Right atrium auricular region (tissue), 2 donors: ENCODE measurements at regions not wholly inside any gene's neighbourhood (a gene's known extent, or its start where the extent isn't known, plus 50 kb on each side); places are given as distances from the start of the nearest gene placed in this dataset.

Source experiments
- DNase-seq: peaks from one replicate; pipeline ENCODE4 v3.0.0-alpha.2; 2019; ENCODE audit warnings: low spot score
- H3K27ac ChIP-seq, 2 donors: fragments of 200-600 bp; sonication (generic); 1 replicate in 1 of 2; 2 replicates in 1 of 2; pipeline ENCODE4 v1.5.1; 2016 to 2019
- H3K27me3 ChIP-seq, 2 donors: fragments of 200-600 bp; sonication (generic); one replicate each; pipeline versions ENCODE4 v1.5.1 to v1.6.0; 2017 to 2019
- H3K36me3 ChIP-seq: fragments of 200-600 bp; sonication (generic); one replicate; pipeline ENCODE4 v1.5.1; 2016
- H3K4me1 ChIP-seq, 2 donors: fragments of 200-600 bp; sonication (generic); one replicate each; pipeline versions ENCODE4 v1.5.1 to v1.6.0; 2017 to 2019
- H3K4me3 ChIP-seq, 2 donors: fragments of 200-600 bp; sonication (generic); 1 replicate in 1 of 2; 2 replicates in 1 of 2; pipeline ENCODE4 v1.5.1; 2017 to 2019; ENCODE audit warnings: mild to moderate bottlenecking in 1 of 2, moderate library complexity in 1 of 2
- H3K9me3 ChIP-seq, 2 donors: fragments of 200-600 bp; sonication (generic); one replicate each; pipeline ENCODE4 v1.5.1; 2019
- TF ChIP-seq, protein P1 (sequence below), 2 donors: fragments of 200-600 bp; sonication (generic); IDR thresholded peaks; one replicate each; pipeline ENCODE4 v1.5.1; 2019; ENCODE audit warnings: antibody characterized with exemption in 2 of 2

DNA sequence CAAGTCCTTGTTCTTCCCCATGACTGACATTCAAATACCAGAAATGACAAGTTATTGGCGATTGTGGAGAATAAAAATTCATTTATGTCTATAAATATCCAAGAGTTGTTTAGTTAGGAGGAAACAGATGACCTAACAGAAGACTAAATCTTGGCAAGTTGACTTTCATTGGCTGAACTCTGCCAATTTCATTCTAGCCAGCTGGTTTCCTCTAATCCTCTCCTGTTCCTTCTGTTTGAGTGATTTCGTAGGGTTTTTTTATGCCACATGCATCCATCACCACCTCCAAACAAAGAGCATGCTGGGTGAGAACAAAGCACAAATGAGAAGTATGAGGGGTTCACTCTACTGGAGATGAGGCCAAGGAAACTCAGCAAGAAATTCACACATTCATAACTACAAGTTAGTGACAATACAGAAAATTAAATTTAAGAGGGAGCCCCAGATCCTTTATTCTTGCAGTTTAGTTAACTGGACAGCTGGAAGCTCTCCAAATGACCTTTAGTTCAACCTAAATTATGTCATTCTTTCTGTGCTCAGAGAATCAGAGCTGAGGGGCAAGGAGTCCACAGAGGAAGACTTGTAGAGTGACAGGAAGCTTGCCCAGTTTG lies 932.0 kb downstream of the TLE4 start:
- Histone ChIP-seq H3K4me1 (no peaks in the 10 kb centered on the region), H3K27ac (no peak overlapping the region), H3K4me3 (no peak overlapping the region), H3K36me3 (no peaks in the 10 kb centered on the region), H3K27me3 (no peaks in the 10 kb centered on the region), H3K9me3 (no peaks in the 10 kb centered on the region)
- TF ChIP-seq, protein P1, sequence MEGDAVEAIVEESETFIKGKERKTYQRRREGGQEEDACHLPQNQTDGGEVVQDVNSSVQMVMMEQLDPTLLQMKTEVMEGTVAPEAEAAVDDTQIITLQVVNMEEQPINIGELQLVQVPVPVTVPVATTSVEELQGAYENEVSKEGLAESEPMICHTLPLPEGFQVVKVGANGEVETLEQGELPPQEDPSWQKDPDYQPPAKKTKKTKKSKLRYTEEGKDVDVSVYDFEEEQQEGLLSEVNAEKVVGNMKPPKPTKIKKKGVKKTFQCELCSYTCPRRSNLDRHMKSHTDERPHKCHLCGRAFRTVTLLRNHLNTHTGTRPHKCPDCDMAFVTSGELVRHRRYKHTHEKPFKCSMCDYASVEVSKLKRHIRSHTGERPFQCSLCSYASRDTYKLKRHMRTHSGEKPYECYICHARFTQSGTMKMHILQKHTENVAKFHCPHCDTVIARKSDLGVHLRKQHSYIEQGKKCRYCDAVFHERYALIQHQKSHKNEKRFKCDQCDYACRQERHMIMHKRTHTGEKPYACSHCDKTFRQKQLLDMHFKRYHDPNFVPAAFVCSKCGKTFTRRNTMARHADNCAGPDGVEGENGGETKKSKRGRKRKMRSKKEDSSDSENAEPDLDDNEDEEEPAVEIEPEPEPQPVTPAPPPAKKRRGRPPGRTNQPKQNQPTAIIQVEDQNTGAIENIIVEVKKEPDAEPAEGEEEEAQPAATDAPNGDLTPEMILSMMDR (IDR thresholded peaks at IDR 0.05) = no peak
- DNase-seq = no peak

DNA sequence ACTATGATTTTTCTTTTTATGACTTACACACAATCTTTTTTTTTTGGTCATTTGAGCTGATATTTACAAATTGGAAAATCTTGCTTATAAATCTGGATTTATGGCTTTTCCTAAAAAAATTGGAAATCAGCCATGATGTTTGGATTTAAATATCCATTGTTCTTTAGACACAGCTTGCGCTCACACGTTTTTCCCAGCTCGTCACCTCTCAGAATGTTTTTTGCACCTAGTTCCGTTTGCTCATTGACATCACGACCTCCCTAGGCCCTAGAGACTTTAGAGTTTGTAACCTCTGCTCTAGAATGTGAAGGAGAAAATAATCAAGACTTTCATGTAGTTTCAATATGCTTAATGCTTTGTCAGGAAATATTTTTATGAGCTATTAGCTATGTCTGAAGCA lies 930.5 kb downstream of the TLE4 start:
- Histone ChIP-seq H3K9me3 (no peaks in the 10 kb centered on the region), H3K4me1 (no peaks in the 10 kb centered on the region), H3K4me3 (no peak overlapping the region), H3K36me3 (no peaks in the 10 kb centered on the region), H3K27ac (no peak overlapping the region), H3K27me3 (no peaks in the 10 kb centered on the region)
- TF ChIP-seq, protein P1 (IDR thresholded peaks at IDR 0.05) = no peak
- DNase-seq = no peak

DNA sequence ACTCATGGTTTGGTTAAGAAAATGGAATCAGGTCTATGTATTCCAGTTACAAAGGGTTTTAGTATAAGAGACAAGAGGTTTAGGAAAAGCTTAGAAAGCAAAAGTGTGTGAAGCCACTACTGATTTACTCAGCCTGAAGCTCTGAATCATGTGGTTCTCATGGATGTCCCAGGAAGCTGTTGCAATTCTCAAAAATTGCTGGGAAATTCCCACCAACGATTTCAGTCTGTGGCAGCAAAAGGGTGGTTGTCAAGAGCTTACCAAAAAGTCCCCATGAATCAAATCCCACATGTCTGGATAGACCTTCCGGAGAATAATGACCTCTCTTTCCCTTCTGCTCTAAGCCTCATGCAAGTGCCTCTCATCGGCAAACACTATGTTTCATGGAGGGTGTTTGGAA lies 929.9 kb downstream of the TLE4 start:
- H3K27me3 ChIP-seq = no peaks in the 10 kb centered on the region
- no peaks in the 10 kb centered on the region for H3K36me3 ChIP-seq
- no peaks in the 10 kb centered on the region for H3K4me1 ChIP-seq
- TF ChIP-seq, protein P1 (IDR thresholded peaks at IDR 0.05) = no peak
- DNase-seq = no peak
- no peak overlapping the region for H3K4me3 ChIP-seq
- H3K9me3 ChIP-seq = no peaks in the 10 kb centered on the region
- no peak overlapping the region for H3K27ac ChIP-seq

- no peak for DNase-seq
- Histone ChIP-seq H3K4me1 (no peaks in the 10 kb centered on the region), H3K4me3 (no peak overlapping the region), H3K36me3 (no peaks in the 10 kb centered on the region), H3K27ac (no peak overlapping the region), H3K9me3 (peaks cover 0 to 2% of the 10 kb centered on the region in 2 donors), H3K27me3 (no peaks in the 10 kb centered on the region)
- TF ChIP-seq, protein P1 (IDR thresholded peaks at IDR 0.05) = no peak
Observed at GRCh38 chr9:80500300-80500699, 928.5 kb downstream of the TLE4 start.

DNA sequence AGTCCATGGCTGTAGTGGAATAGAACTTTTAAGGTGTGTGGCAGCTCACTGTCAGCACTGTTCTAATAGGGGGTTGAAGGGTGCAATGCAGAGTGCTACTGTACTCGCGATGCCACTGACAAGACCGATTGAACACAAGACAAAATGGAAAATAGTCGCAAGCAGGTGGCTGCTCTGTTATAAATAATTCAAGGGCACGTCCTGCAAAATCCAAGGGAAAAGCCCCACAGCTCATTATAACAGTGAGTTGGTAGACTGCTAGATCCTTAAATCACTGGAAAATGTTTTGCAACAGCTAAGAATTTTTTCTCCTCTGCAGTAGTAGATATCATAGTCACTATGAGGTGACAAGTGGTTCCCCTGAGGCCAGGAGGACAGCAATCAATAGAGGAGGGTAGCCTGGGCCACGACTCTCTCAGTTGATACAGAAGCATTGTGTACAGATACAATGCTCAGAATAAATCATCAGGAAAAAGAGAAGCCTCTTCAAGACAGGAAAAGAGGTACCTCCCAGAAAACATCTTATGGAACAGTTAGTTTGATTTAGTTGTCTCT lies 926.3 kb downstream of the TLE4 start:
- Histone ChIP-seq H3K9me3 (peaks cover 0 to 5% of the 10 kb centered on the region in 2 donors), H3K27me3 (no peaks in the 10 kb centered on the region), H3K36me3 (no peaks in the 10 kb centered on the region), H3K4me1 (no peaks in the 10 kb centered on the region), H3K4me3 (no peak overlapping the region), H3K27ac (no peak overlapping the region)
- DNase-seq = no peak
- TF ChIP-seq, protein P1 (IDR thresholded peaks at IDR 0.05) = no peak
